H4 (cell line): ENCODE measurements at regions not wholly inside any gene's neighbourhood (a gene's known extent, or its start where the extent isn't known, plus 50 kb on each side); places are given as distances from the start of the nearest gene placed in this dataset.

Experiments
- DNase-seq: peaks from one replicate; pipeline ENCODE4 v3.0.0-alpha.2; 2015; ENCODE audit warnings: low spot score

DNA sequence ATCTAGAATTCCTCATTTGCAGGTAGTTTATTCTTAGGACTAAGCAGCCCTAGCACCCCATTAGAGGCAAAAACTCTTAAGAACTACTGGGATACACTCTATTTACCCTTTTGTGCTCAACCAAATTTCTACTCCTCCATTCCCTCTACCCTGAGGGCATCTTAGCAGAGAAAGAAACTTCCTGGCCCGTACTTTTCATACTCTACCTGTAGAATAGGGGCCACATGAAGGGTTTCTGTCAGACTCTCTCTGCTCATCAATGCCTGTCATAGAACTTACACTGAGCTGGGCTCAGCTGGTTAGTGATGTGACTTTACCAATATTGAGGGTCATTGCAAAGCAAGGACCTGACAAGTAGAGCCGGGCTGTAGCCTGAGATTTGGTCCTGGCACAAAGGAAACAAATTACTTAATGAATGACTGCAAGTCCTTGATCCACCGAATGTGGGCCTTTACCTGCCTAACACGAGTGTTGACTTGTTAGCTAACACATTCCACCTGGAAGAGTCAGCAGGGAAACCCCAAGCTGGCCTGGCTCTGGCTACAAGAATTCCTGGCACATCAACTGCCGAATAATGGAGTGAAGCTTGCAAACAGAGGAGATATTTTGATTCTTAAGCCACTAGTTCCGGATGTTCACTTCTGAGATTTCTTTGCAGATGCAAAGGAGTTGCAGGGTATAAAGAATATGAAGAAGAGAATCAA, 280.5 kb upstream of the JAG1 start:
- no peak for DNase-seq

DNA sequence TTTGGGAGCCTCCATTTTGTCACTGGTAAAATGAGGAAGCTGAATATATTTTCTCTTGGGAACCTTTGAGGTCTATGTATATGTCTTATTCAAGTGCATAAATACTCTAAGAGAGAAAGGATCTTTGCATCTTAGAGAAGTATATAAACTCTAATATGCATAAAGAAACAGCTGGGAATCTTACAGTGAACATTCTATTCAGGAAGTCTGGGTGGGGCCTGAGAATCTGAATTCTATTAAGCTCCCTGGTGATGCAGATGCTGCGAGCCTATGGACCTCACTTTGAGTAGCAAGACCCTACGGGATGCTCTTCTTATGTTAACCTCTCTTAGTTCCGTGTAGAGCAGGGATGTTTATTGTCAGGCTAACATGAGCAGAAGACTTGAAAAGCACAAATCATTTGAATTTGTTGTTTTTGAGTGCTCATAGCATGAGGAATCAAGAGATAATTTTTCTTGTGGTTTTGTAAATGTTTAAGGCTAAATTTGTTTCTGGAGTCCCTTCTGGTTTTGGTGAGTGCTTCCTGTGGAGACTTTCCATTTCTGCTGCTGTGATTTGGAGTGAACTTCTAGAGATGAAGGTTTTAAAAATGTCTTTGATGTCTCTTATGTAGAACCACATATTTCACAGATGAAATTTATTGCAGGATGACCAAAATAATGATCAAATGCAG, 281.2 kb upstream of the JAG1 start:
- no peak for DNase-seq

DNA sequence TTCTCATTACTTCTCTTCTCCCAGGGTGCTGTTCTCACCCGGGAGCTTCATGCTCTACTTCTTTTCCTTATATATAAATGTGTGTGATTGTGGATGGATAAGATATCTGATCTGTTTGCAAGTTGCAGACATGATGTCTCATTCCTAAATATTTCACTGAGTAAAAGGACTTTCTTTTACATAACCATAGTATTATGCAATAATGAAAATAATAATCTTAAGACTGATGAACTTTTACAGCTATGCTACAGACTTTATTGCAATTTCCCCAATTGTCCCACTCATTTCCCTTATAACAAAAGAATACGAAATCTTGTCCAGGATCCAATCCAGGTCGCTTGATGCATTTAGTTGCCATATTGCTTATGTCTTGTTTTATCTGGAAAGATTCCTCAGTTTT, 284.5 kb upstream of the JAG1 start:
- DNase-seq = no peak

DNA sequence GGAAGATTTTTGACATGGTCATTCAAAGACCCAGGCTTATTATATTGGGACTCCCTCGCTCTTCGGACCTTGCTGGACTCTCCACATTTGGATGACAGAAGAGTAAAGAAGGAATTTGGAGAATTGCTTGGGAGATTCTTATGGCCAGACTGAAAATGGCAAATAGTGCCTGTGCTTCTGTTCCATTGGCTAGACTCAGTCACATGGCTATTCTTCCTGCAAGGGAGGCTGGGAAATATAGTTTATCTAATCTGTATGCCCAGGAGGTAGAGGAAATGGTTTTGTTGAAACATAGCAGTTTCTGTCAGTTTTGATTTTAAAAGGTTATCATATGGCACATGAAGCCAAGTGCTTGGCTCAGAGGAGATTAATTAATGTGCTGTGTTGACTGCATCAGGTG, 286.6 kb upstream of the JAG1 start:
- no peak for DNase-seq

DNA sequence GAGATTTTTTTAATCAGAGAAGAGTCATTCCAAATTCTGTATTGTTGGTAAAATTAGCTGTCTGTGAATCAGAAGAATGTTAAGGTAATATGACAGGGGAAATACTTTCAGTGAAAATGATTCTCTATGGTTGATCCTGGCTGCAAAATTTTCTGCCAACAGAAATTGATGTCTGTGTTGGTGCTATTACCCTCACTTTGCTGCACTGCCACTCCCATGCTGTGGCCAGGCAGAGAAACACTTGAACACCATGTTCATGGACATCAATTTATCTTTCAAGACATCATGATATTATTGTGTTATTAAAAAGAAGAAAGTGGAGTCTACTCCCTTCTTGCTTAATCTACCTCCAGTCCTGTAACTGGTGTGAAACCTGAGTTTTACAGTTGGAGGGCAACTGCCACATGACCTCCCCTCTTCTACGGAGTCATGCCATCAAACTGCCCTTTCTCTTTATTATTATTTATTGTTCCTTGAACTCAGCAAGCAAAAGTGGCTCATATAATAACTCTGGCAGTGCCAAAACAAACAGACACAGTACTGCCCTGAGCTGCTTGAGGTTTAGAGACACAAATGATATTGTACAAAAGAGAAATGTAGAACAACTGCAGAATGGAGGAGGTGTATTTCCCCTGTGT, 288.0 kb upstream of the JAG1 start:
- DNase-seq = no peak

DNA sequence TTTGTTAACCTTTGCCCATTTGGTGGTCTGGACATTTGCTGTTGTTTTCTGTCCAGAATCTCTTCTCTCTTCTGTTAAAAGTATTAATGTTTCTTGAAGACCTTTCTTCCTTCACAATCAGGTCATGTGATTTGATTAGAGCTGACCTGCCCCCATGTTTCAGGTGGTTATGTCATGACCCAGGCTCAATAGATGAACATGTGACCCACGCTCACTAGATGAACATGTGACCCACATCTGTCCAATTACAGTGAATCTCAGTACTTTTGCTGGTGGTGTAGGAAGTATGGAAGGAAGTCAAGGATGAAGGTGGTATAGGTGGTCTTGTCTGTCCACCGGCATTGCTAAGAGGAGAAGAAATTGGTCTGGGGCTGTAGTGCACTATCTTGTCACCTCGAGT, 289.1 kb upstream of the JAG1 start:
- no peak for DNase-seq

DNA sequence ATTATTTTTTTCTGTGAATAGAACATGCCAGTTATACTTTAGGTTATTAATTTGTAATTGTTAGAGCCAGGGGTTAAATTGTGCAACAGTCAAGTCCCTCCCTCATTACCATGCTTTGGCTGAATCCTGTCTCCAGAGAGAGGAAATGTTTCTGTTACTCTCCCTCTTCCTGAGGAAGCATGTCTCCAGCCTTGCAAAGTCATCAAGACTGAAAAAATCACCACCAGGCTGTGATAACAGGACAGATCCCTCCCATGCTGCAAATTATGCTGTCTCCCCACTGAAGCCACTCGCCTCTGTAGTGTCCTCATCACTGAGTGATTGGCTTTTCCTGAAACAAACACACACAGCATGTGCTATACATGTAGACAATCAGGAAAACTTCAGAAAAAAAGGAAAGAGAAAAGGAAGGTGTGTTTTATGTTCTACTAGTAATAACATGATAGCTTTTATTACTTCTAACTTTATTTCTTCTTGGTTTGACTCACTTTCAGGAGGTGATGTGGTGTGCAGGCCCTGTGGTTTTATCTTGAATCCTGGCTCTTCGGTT, 290.0 kb upstream of the JAG1 start:
- no peak for DNase-seq

DNA sequence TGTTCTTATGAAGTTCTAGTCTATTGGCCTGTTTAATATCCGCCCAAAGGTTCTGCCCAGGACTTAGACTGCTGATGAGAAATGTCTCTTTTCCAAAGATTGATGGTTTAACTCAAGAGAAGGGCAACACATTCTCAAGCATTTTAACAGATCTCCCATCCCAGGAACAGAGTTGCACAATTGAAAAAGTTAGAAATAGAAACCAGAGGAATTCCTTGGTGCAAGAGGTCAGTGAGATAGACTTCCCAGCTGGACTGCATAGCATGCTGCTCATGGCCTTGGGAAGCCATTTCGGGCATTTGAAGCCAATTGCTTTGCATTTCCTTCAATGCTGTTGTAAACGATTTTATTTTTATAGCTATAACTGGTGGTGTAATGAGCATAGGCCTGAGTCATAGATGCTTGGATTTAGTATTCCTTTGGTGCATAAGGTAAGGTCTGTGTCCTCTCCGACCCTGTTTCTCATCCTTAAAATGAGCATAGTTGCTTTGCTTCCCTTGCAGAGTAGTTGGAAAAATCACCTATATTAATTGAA, 292.2 kb upstream of the JAG1 start:
- DNase-seq = no peak

DNA sequence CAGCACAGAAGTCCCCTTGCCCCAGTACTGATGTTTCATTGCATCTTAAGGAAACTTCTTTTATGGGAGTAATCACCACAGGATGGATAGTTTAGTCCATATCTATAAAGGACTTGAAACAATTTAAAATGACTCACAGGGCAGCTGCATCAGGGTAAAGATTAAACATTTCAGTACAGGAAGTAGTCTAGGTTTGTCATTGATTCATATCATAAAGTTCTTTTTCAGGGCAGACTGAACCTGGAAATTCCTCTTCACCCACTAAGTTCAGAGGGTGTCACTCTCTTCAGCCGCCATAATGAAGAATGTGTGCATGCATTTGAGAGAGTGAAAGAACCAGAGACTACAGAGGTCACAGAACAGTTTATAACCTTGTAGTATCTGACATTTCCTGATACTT, 296.3 kb upstream of the JAG1 start:
- DNase-seq = no peak

DNA sequence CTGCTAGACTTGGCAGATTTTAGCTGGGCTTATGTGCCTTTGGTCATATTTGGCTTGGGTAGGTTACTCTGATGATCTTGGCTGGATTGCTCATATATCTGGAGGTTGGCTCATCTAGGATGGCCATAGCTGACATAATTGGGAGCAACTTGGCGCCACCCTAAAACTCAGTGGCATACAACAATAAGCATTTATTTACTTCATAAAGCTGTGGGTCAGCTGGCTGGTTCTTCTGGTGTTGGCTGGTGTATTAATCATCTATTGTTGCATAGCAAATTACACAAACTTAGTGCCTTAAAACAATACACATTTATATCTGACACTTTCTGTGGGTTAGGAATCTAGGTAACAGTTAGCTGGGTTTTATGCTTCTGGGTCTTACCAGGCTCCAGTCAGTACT, 297.3 kb upstream of the JAG1 start:
- DNase-seq = no peak

DNA sequence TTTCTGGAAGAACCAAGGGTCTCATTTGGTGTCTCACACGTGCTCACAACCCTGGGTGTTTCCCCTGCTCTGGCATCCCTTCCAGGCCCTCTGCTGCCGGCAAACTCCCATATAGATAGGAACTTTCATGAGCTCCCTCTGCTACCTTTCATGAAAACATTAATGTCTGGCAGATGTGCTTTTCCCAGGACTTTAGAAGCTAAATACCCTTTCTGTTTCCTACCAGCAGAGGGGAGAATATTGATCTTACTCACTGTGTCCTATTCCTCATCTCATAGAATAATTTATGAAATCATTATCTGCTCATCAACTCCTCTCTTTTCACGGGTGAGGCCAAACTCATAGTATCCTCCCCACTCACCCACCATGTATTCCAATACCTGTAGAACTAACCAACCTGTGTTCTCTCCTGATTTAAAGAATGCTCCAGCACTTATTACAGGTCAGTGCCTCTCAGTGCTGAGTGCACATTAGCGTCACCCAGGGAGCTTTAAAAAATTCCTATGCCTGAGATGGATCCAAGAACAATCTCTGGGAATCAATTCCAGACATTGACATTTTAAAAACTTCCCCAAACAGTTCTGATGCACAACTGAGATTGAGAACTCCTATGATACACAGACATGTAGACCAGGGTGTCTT, 298.5 kb upstream of the JAG1 start:
- DNase-seq = no peak

DNA sequence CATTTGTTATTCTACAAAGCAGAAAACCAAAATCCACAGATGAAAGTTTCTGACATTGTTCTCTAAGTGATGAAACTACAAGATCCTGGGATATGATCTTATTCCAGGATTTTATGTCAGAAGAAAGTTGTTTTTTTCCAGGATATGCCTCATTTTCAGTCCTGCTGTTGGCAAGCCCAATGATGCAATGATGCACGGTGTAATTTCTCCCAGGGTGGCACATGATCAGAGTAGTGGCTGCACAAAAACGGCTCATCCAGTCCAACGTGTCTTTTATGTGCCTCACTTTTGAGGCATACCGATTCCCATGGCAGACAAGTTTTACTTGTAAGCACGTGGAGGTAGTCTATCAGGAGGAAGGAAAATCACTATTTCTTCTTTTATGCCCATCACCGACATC, 302.3 kb upstream of the JAG1 start:
- no peak for DNase-seq

DNA sequence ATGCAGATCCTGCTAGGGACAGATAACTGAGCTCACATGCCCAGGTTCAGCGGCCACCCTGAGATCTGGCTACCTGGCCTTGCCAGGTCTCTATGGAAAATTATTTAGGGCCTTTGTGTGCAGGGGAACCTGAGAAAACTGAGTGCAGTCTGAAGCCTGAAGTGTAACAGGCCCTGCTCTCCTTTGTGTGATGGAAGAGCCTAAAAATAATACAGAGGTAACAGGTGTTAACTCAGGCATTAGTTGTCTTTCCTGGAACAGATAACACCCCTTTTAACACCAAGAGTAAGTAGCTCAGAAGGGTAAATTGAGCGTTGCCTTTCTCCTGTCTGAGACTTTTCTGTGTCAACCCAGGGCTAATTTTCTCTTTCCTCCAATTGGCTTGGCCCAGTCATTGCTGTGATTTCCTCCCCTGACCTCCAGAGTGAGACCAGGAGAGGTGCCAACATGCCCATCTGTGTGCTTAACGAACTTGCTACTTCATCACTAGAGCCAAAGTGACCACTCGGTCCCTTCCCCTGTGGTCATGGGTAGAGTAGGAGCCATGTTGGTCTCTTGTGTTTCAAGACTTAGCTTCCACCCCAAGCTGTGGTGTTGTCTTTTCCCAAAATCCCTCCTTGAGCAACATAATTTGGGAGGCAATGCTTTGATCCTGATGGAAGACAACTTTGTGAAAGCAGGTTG, 304.4 kb upstream of the JAG1 start:
- no peak for DNase-seq

DNA sequence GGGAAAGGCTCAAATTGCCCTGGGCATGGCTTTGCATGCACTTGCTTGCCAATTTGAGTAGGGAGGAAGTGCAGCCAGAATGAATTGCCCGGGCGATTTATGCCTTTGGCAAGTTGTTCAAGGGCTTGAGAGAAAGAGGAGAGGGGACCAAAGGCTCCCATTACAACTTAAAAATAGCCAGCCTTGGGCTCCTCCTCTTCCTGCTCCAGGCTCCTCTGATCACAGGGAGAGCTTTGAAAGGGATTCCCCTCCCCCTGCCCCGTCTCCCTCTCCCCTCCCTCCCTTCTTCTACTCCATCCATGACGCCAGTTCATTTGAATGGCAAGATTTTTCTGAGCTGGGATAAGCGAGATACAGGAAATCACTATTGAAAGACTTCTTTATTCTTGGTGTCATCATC, 304.9 kb upstream of the JAG1 start:
- no peak for DNase-seq

DNA sequence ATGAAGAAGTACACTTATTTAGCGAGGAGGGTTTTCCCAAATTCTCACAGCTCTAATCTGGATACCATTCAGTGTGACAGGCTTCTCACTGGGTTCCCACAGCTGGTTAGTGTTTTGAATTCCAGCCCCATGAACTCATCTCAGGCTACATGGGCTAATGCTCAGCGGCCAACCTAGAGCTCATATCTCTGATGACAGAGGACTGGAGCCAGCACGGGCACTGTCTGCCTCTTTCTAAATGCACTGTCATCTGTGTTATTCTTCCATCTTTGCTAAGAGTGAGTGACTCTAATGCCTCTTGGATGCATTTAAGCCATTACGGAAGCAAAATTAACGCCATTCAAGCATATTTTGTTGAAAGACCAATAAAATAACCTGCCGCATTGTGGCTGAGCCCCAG, 308.9 kb upstream of the JAG1 start:
- DNase-seq = peak; percentile 72

DNA sequence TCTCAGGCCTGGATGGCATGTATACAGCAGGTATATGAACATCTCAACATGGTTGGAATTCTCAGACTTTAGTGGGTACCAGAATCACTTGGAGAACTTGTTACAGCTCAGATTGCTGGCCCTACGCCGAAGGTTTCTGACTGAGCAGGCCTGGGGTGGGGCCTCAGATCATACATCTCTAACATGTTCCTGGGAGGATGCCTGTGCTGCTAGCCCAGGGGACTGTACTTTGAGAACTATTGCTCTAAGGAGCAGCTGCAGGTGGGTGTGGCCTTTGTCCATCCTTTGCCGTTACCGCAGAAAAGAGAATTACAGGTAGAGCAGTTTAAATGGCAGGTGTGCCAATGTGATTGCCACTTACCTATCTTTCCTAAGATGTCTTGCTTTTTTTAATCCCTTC, 310.5 kb upstream of the JAG1 start:
- no peak for DNase-seq

DNA sequence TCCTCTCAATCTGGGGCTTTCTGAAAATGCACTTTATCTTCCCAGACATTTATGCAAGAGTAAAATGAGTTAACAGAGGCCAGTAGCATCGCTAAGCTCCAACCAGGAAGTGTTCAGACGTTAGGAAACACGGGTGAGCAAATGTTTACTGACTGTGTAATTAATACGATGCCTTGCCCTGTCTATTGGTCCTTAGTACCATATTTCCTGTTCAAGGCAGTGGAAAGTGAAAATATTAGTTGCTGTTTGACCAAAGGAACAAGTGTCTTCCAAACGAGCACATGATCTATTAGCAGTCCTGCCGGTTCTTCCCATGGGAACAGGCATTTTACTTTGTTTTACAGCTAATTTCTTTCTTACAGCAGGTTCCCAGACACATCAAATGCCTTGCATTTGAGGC, 311.1 kb upstream of the JAG1 start:
- DNase-seq = no peak

DNA sequence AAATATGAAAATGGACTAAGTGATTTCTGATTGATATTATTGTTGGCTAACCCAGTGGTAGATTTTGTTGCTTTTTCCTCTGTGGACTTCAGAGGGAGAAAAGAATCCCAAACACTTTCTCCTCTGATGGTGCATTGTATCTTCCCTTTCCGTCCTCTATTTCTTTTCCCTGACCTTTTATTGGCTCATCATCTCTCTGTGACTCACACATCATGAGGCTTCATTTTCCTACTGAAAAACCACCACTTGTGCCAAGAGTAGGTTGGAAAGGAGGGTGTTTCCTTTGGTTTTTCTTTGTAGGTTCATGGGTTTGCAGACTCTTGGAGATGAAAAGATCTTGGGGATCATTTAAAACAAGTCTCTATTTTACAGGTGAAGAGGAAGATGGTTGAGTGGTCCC, 311.7 kb upstream of the JAG1 start:
- DNase-seq = peak; percentile 9

DNA sequence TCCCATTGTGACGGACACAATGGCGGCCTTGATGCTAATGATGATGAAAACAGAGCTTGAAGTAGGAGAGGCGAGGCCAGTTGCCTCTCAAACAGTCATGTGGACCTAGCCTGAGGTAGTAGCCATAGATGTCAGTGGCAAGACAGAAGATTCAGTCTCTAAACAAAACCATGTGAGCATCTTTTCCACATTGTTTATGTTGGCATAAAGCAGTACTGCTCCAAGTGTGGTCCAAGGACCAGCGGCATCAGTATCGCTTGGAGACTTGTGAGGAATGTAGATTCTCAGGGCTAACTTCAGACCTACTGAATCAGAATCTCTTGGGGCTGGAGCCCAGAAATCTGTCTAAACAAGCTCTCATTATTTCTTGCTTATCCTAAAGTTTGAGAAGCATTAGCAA, 312.8 kb upstream of the JAG1 start:
- DNase-seq = no peak

DNA sequence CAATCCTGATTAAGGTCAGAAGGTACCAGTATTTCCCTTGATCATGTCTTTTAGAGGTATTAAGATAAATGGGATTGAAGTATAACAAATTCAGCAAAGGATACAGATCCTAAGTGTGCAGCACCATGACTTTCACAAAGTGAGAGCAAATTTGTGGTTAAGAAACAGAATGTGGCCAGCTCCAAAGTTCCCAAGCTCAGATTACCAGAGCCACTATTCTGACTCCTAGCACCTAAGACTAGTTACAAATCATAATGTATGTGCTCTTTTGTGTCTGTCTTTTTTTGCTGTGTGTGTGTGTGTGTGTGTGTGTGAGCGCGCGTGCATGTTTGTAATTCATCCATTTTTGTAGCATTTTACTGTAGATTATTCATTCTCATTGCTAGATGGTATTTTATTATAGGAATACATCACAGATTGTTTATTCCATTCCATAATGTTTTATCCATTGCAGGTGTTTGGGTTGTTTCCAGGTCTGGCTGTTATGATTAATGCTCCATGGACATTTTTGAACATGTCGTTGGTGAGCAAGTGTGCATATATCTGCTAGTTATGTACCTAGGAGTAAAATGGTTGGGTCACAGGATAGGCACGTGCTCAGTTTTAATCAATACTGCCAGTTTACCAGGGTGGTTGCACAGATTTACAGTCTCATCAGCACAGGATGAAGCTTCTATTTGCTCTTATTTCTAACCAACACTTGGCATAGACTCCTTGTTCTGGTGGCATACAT, 314.0 kb upstream of the JAG1 start:
- DNase-seq = no peak
